NCI-H82 treated with DMSO at 0.1 percent for 48 hours (cell line): ENCODE measurements at regions not wholly inside any gene's neighbourhood (a gene's known extent, or its start where the extent isn't known, plus 50 kb on each side); places are given as distances from the start of the nearest gene placed in this dataset.

Experiments used
- DNase-seq: peaks from one replicate; lab custom pipeline; 2025; ENCODE audit not compliant: unreplicated experiment; lab: John Stamatoyannopoulos, UW

GRCh38 chr4:54929459-54929858 lies 195.9 kb downstream of the KDR start:
- DNase-seq, result no peak

- DNase-seq, result no peak
Observed at GRCh38 chr4:54924891-54925290, 200.5 kb downstream of the KDR start.

- DNase-seq, result no peak
Observed at GRCh38 chr4:54915276-54915675, 210.1 kb downstream of the KDR start.

- no peak for DNase-seq
Observed at GRCh38 chr4:54914781-54915180, 210.6 kb downstream of the KDR start.

GRCh38 chr4:54913751-54914526 lies 211.5 kb downstream of the KDR start:
- no peak for DNase-seq

DNA sequence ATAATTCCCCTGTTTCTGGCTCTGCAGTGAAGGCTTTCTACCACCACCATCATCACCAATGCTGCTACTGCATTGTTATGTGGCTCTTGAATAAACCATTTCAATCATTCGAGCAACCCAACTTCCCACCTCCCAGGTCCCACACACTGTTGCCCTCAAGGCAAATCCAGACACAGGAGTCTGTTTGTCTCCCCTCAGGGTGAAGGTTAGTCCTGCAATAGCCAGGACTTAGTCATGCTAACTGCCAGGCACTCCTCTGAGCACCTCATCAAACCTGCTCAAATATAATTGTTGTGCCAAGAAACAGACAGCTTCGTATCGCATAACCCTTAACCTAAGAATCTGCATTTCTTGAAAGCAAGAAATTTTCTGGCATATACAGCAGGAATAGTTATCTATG lies 213.2 kb downstream of the KDR start:
- no peak for DNase-seq

DNA sequence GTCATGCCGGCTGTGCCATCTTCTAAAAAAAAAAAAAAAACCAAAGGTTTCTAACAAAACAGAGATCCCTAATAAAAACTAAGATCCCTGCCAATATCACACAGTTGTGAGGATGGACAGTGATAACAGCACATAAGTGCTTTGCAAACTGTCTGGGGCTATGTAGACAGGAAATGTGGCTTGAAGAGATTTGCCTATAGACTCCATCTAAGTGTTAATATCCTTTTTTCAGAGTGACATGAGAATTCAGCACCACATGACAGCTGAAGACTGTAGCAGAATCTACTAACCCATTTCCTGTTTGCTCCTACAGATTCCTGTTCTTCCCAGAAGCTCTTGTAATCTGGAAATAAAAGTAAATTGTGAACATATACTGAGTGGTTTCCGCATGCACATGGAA lies 215.4 kb downstream of the KDR start:
- no peak for DNase-seq

GRCh38 chr4:54908763-54909162 lies 216.6 kb downstream of the KDR start:
- DNase-seq, result no peak

- no peak for DNase-seq
Observed at GRCh38 chr4:54904953-54905352, 220.4 kb downstream of the KDR start.

DNA sequence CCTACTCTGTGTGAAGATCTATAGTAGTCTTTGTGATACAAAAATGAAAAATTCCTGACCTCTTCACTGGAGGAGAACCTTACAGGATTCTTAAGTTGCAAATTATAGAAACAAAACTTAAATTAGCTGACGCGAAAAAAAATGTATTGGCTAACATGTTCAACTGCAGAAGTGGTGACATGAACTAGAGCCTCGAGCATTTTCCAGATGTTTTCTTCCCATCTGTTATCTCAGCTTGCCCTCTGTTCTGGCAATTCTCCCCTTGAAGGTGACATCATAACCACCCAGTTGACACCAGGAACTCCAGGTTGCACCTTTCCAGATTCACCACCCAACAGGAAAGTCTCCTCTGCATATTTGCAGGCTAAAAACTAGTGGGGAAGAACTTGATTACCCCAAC lies 222.4 kb downstream of the KDR start:
- no peak for DNase-seq

DNA sequence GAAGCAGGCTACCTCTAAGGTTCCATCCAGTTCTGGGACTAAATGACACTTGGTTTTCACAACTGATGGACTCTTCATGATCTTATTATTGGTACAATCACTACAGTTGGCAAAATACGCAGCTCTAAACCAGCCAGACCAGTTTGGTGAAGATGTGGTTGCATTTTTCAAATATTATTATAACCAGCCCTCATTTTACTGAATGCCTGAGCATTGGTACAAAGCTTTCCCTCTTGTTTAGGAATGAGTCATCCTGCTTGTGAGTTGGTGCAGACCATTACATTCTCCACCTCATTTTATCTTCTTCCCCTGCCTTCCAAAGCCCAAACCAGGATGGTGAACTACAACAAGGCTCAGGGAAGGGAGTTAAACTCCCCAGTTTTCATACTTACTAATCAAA lies 223.1 kb downstream of the KDR start:
- no peak for DNase-seq

- no peak for DNase-seq
Observed at GRCh38 chr4:54901202-54901601, 224.2 kb downstream of the KDR start.

DNA sequence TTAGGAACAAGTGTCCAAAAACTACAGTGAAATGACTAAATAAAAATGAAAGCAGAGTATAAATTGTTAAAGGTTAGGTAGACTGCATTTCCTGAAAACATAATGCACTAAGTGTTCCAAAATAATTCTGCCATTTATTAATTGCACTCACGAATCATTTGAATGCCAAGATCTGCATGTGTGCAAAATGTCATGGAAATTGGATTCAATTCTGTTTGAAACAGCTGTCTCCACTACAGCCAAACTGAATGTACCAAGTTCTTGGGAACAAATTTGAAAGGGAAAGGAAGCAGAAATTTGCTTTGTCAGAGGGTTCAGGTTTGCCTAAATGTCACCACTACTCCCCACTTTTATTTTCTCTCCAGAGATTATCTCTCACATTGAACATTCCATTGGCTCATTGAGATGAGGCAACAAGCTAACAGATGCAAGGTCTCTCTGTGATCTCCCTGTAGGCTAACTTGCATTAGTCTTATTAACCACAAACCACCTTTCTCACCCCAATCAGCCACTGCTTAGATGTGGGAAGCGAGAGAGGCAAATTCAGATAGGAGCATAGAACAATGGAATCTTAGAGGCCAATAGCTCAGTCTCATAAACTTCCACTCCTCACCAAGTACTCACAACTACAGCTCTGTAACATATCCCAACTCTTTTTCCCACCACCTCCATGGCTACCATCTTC lies 226.6 kb downstream of the KDR start:
- no peak for DNase-seq

- DNase-seq, result no peak
Observed at GRCh38 chr4:54898056-54898562, 227.3 kb downstream of the KDR start.

- no peak for DNase-seq
Observed at GRCh38 chr4:54897590-54897989, 227.8 kb downstream of the KDR start.

DNA sequence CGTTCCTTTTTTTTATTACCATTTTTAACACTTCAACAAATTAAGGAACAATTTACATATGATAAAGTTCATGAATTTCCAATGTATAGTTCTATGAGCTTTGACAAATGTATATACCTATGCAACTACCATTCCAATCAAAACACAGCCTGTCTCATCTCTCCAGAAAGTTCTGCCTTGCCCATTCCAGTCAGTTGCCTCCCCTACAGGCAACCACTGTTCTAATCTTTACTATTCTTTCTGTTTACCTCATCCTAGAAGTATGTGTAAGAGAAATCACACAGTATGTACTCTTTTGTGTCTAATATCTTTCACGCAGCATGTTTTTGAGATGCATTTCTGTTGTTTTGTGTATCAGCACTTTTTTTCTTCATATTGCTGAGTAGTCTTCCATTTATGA lies 224.9 kb downstream of the KIT start:
- DNase-seq, result no peak

DNA sequence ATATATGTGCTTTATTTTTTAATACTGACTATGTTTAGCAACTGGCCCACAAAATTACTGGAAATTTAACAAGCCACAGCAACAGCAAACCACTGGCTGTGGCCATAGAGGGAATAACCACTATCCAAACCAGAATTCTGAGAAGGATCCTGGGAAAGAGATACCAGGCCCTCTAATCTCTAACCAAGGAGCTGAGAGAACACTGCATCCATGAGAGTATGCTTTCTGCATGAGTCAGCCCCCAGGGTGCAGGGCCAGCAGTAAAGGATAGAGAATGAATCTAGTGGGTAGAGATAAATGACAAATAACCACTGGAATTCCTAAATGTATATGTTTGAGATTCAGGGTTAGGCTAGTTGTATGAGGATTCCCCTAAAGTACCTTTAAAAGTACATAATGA lies 221.8 kb downstream of the KIT start:
- no peak for DNase-seq

DNA sequence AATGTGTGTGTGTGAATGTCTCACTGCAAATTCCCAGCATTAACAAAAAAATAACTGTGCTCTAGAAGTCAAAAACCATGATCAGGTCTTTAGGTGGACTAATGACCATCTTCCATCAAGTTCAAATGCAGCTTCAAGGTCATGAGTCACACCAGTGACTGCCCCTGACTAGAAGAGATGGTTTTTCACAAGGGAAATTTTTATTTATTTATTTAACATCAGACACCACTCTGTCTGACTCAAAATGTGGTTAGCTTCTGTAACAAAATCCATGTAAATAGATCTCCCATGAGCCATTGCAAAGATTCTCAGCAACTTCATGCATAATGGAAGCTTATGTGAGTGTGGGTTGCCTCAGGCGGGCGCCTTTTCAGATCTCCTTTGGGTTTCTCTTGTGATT lies 219.2 kb downstream of the KIT start:
- no peak for DNase-seq

DNA sequence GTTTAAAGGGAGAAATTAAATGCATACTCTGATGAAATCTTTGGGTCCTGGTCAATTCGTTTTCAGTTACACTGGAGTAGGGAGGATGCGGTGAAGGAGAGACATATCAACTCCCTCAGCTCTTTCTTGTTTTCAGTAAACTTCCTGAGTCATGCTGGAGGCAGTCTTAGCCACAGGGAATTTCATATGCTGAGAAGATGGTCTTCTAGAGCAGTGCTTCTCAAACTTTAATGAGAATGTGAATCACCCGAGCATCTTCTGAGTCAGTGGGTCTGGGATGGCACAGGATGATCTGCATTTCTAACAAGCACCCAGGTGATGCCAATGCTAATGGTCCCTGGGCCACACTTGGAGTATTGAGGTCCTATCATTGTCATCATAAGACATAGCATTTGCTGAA lies 214.5 kb downstream of the KIT start:
- DNase-seq, result no peak

- no peak for DNase-seq
Observed at GRCh38 chr4:54863571-54864255, 206.0 kb downstream of the KIT start.

DNA sequence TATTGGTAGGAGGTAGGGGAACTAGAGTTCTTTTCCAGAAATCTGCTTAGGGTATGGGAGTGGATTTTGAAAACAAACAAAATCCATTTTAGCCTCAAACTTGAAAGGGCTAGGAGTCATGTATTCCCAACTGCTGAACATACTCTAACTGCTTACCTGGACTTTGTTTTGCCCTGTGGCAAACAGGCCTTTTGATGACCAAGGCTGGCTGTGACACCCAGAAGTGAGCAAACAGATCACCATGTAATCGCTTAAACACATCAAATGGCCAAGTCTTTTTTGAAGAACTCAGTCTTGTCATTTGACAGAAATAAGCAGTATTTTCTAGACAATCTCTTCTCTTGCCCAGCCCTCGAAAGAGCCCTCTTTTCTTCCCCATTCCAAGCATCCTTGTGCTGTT lies 203.4 kb downstream of the KIT start:
- no peak for DNase-seq
